DMS53 treated with DMSO at 0.1 percent for 48 hours (cell line): ENCODE measurements at regions not wholly inside any gene's neighbourhood (a gene's known extent, or its start where the extent isn't known, plus 50 kb on each side); places are given as distances from the start of the nearest gene placed in this dataset.

Source experiments
- DNase-seq: peaks from one replicate; lab custom pipeline; 2025; ENCODE audit not compliant: unreplicated experiment; lab: John Stamatoyannopoulos, UW

GRCh38 chr2:164306872-164307271, 314.4 kb downstream of the GRB14 start:
- DNase-seq, result no peak

GRCh38 chr2:164302786-164303185, 318.5 kb downstream of the GRB14 start:
- DNase-seq, result no peak

- no peak for DNase-seq
These were observed 333.0 kb downstream of the GRB14 start for GRCh38 chr2:164288235-164288634.

- DNase-seq, result no peak
These were observed 334.2 kb downstream of the GRB14 start for GRCh38 chr2:164287056-164287455.

- no peak for DNase-seq
These were observed 335.7 kb downstream of the GRB14 start for GRCh38 chr2:164285576-164285975.

GRCh38 chr2:164281896-164282295, 339.4 kb downstream of the GRB14 start:
- DNase-seq, result no peak

GRCh38 chr2:164275659-164276058, 345.6 kb downstream of the GRB14 start:
- no peak for DNase-seq

- DNase-seq, result no peak
These were observed 360.8 kb downstream of the GRB14 start for GRCh38 chr2:164260506-164260905.

GRCh38 chr2:164257742-164258141, 363.5 kb downstream of the GRB14 start:
- no peak for DNase-seq

- DNase-seq, result no peak
These were observed 368.6 kb downstream of the GRB14 start for GRCh38 chr2:164252568-164253287.

- no peak for DNase-seq
These were observed 378.0 kb downstream of the GRB14 start for GRCh38 chr2:164243315-164243714.

GRCh38 chr2:164242409-164242808, 378.9 kb downstream of the GRB14 start:
- DNase-seq, result no peak

- DNase-seq, result no peak
These were observed 387.2 kb downstream of the GRB14 start for GRCh38 chr2:164234074-164234473.

- DNase-seq, result no peak
These were observed 397.3 kb downstream of the GRB14 start for GRCh38 chr2:164224007-164224406.

GRCh38 chr2:164221473-164221872, 399.8 kb downstream of the GRB14 start:
- no peak for DNase-seq

GRCh38 chr2:164220265-164220664, 401.0 kb downstream of the GRB14 start:
- DNase-seq, result no peak

- no peak for DNase-seq
These were observed 407.4 kb downstream of the GRB14 start for GRCh38 chr2:164213916-164214315.

GRCh38 chr2:164205347-164205746, 415.9 kb downstream of the GRB14 start:
- DNase-seq, result no peak

- no peak for DNase-seq
These were observed 418.2 kb downstream of the GRB14 start for GRCh38 chr2:164203131-164203530.

- DNase-seq, result no peak
These were observed 423.0 kb downstream of the GRB14 start for GRCh38 chr2:164198256-164198655.

GRCh38 chr2:164190700-164191099, 430.6 kb downstream of the GRB14 start:
- DNase-seq, result no peak

GRCh38 chr2:164189851-164190250, 431.4 kb downstream of the GRB14 start:
- no peak for DNase-seq

- no peak for DNase-seq
These were observed 434.2 kb downstream of the GRB14 start for GRCh38 chr2:164187121-164187520.
